ENCODE measurements at regions not wholly inside any gene's neighbourhood (a gene's known extent, or its start where the extent isn't known, plus 50 kb on each side); places are given as distances from the start of the nearest gene placed in this dataset.
A peak's percentile ranks its signal among the peaks of the same experiment; 100 is the strongest.

DNA sequence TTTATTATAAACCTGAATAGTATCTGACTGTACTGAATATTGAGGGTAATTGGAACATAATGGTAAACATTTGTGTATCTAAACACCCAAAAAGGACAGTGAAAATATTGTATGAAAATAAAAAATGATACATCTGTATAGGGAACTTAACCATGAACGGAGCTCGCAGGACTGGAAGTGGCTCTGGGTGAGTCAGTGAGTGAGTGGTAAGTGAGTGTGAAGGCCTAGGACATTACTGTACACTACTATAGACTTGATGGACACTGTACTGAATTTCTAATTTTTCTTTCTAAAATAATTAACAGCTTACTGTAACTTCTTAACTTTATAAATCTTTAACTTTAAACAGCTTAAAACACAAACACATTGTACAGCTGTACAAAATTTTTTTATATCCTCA, 454.5 kb upstream of the FZD8 start:
- Histone ChIP-seq H3K4me3 (replicated peaks in 1 of 4; ENCODE audit: control extremely low read depth in 1 of 4, insufficient read depth in 1 of 4, low read depth in 3 of 4, low read length in 4 of 4) (no peak overlapping the region), H3K36me3 (ENCODE audit: control insufficient read depth, insufficient read depth, low read length) (no peaks in the 10 kb centered on the region), H3K9me3 (ENCODE audit: control insufficient read depth, insufficient read depth, low read depth, low read length) (no peaks in the 10 kb centered on the region), H3K4me1 (ENCODE audit: control insufficient read depth, extremely low read depth, insufficient read depth, low read length) (no peaks in the 10 kb centered on the region), H3K27me3 (ENCODE audit: control insufficient read depth, insufficient read depth, low read length) (no peaks in the 10 kb centered on the region), H3K4me2 (ENCODE audit: extremely low read depth, insufficient read depth, low read length) (no peak overlapping the region), H3K27ac (ENCODE audit: insufficient read depth, low read length) (no peak overlapping the region), H3K79me2 (ENCODE audit: control insufficient read depth, insufficient read depth, low read length) (no peaks in the 10 kb centered on the region), H3K9ac (ENCODE audit: insufficient read depth, low read length) (no peak overlapping the region), H4K20me1 (ENCODE audit: control insufficient read depth, extremely low read depth, insufficient read depth, low read length) (no peaks in the 10 kb centered on the region), H2AFZ (ENCODE audit: low read length) (no peak overlapping the region)
- TF ChIP-seq EZH2 (IDR thresholded peaks at IDR 0.05; ENCODE audit: low read length, missing control alignments): no peak
- TF ChIP-seq, protein P1, sequence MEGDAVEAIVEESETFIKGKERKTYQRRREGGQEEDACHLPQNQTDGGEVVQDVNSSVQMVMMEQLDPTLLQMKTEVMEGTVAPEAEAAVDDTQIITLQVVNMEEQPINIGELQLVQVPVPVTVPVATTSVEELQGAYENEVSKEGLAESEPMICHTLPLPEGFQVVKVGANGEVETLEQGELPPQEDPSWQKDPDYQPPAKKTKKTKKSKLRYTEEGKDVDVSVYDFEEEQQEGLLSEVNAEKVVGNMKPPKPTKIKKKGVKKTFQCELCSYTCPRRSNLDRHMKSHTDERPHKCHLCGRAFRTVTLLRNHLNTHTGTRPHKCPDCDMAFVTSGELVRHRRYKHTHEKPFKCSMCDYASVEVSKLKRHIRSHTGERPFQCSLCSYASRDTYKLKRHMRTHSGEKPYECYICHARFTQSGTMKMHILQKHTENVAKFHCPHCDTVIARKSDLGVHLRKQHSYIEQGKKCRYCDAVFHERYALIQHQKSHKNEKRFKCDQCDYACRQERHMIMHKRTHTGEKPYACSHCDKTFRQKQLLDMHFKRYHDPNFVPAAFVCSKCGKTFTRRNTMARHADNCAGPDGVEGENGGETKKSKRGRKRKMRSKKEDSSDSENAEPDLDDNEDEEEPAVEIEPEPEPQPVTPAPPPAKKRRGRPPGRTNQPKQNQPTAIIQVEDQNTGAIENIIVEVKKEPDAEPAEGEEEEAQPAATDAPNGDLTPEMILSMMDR (conservative IDR thresholded peaks at IDR 0.05 in 1 of 2, IDR thresholded peaks at IDR 0.05 in 1 of 2; ENCODE audit: low read depth in 1 of 2, low read length in 2 of 2): no peak
- peak in 1 of 2 donors; percentile 23 for DNase-seq (ENCODE audit: low read depth in 2 of 2)

DNA sequence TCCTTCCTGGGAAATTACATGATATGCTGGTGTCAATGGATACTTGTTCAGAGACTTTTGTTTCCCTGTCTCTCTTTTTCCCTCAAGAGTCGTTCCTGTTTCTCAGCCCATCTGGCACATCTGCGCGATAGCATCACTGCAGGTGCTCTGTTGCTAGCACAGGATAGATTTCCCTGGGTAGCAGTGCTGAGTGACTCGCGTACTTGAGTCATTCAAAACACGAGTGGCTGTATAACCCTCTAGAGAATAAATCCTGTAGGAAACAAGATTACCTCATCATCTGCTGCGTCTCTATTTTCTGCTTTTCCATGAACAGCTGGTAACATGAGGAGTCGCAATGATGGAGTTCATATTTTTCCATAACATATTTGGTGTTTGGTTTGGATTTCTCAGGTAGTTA, 452.0 kb upstream of the FZD8 start:
- H4K20me1 ChIP-seq (ENCODE audit: control insufficient read depth, extremely low read depth, insufficient read depth, low read length): no peaks in the 10 kb centered on the region
- H3K27ac ChIP-seq (ENCODE audit: insufficient read depth, low read length): no peak overlapping the region
- no peaks in the 10 kb centered on the region for H3K4me1 ChIP-seq (ENCODE audit: control insufficient read depth, extremely low read depth, insufficient read depth, low read length)
- H3K36me3 ChIP-seq (ENCODE audit: control insufficient read depth, insufficient read depth, low read length): no peaks in the 10 kb centered on the region
- H3K4me3 ChIP-seq (replicated peaks in 1 of 4; ENCODE audit: control extremely low read depth in 1 of 4, insufficient read depth in 1 of 4, low read depth in 3 of 4, low read length in 4 of 4): no peak overlapping the region
- no peak overlapping the region for H3K9ac ChIP-seq (ENCODE audit: insufficient read depth, low read length)
- TF ChIP-seq, protein P1 (conservative IDR thresholded peaks at IDR 0.05 in 1 of 2, IDR thresholded peaks at IDR 0.05 in 1 of 2; ENCODE audit: low read depth in 1 of 2, low read length in 2 of 2): no peak
- no peak for TF ChIP-seq EZH2 (IDR thresholded peaks at IDR 0.05; ENCODE audit: low read length, missing control alignments)
- no peak overlapping the region for H2AFZ ChIP-seq (ENCODE audit: low read length)
- H3K4me2 ChIP-seq (ENCODE audit: extremely low read depth, insufficient read depth, low read length): no peak overlapping the region
- H3K79me2 ChIP-seq (ENCODE audit: control insufficient read depth, insufficient read depth, low read length): no peaks in the 10 kb centered on the region
- no peaks in the 10 kb centered on the region for H3K27me3 ChIP-seq (ENCODE audit: control insufficient read depth, insufficient read depth, low read length)
- peak in 1 of 2 donors; percentile 4 for DNase-seq (ENCODE audit: low read depth in 2 of 2)
- no peaks in the 10 kb centered on the region for H3K9me3 ChIP-seq (ENCODE audit: control insufficient read depth, insufficient read depth, low read depth, low read length)

DNA sequence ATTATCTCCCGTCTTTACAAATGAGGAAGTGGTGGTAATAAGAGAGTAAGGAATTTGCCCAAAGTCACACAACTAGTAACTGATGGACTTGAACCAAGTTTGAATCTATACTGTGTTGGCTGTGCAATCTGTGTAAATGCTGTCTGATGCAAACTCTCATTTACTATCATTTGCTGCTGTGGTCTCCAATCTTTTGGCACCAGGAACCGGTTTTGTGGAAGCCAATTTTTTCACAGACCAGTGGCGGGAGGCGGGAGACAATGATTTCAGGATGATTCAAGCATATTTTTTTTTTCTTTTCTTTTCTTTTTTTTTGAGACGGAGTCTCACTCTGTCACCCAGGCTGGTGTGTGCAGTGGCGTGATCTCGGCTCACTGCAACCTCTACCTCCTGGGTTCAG, 450.0 kb upstream of the FZD8 start:
- H3K4me2 ChIP-seq (ENCODE audit: extremely low read depth, insufficient read depth, low read length): no peak overlapping the region
- no peaks in the 10 kb centered on the region for H3K9me3 ChIP-seq (ENCODE audit: control insufficient read depth, insufficient read depth, low read depth, low read length)
- no peaks in the 10 kb centered on the region for H3K36me3 ChIP-seq (ENCODE audit: control insufficient read depth, insufficient read depth, low read length)
- no peaks in the 10 kb centered on the region for H3K79me2 ChIP-seq (ENCODE audit: control insufficient read depth, insufficient read depth, low read length)
- no peak for TF ChIP-seq EZH2 (IDR thresholded peaks at IDR 0.05; ENCODE audit: low read length, missing control alignments)
- TF ChIP-seq, protein P1 (conservative IDR thresholded peaks at IDR 0.05 in 1 of 2, IDR thresholded peaks at IDR 0.05 in 1 of 2; ENCODE audit: low read depth in 1 of 2, low read length in 2 of 2): no peak
- H3K27ac ChIP-seq (ENCODE audit: insufficient read depth, low read length): no peak overlapping the region
- no peak for DNase-seq (ENCODE audit: low read depth in 2 of 2)
- no peaks in the 10 kb centered on the region for H3K4me1 ChIP-seq (ENCODE audit: control insufficient read depth, extremely low read depth, insufficient read depth, low read length)
- H3K4me3 ChIP-seq (replicated peaks in 1 of 4; ENCODE audit: control extremely low read depth in 1 of 4, insufficient read depth in 1 of 4, low read depth in 3 of 4, low read length in 4 of 4): no peak overlapping the region
- H4K20me1 ChIP-seq (ENCODE audit: control insufficient read depth, extremely low read depth, insufficient read depth, low read length): no peaks in the 10 kb centered on the region
- H3K9ac ChIP-seq (ENCODE audit: insufficient read depth, low read length): no peak overlapping the region
- no peaks in the 10 kb centered on the region for H3K27me3 ChIP-seq (ENCODE audit: control insufficient read depth, insufficient read depth, low read length)
- H2AFZ ChIP-seq (ENCODE audit: low read length): no peak overlapping the region

All from fibroblast of lung (primary cell).